Activated CD8-positive, alpha-beta memory T cell treated with anti-CD3 and anti-CD28 coated beads, Interleukin-2, amount 50 U/mL, for 48 hours (primary cell): ENCODE measurements at regions not wholly inside any gene's neighbourhood (a gene's known extent, or its start where the extent isn't known, plus 50 kb on each side); places are given as distances from the start of the nearest gene placed in this dataset.
"Not testable (repeated sequence)": the region's sequence is repeated elsewhere in the genome, so short reads cannot be mapped to it uniquely, and the experiment has no call there.

ENCODE experiments used
- DNase-seq: peaks from one replicate; pipeline ENCODE4 v3.0.0-alpha.2; 2020

DNA sequence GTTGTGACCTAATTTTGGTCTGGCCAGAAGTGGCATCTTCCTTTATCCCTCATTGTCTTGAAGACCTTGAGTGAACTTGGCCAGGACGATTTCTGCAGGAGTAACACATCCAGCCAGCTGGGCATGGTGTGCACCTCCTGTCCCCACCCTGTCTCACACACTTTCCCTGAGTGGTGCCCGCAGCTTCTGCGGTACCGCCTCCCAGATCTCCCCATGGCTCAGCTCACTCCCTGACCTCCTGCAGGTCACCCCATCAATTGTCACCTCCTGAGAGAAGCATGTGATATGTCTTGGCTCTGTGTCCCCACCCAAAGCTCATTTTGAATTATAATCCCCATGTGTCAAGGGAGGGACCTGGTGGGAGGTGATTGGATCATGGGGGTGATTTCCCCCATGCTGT is 50.2 kb upstream of the TP53I11 start:
- DNase-seq, result no peak

DNA sequence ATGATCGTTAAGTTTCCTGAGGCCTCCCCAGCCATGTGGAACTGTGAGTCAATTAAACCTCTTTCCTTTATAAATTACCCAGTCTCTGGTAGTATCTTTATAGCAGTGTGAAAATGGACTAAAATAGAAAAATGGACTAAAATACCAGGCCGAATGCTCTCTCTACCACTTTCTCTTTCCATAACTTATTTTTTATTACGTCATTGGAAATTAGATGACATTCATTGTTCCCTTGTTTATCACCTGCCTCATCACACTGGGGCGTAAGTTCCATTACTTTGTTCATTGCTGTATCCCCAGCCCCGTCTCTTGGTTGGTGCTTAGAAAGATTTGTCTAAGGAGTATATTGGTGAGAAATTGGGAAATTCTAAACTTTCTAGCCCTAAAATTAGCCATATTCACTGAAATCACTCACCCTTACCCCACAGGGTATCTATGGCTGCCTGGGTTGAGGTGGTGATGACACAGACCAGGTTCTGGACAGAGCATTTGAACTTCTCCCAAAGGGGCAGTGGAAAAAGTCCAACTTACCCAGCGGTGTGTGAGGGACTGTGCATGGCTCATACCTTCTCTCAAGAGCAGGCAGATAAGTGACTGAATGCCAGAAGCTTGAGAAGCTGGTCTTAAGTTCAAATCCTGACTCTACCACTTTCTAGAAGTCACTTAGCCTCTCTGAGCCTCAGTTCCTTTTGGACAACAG is 50.9 kb upstream of the TP53I11 start:
- DNase-seq, result no peak

DNA sequence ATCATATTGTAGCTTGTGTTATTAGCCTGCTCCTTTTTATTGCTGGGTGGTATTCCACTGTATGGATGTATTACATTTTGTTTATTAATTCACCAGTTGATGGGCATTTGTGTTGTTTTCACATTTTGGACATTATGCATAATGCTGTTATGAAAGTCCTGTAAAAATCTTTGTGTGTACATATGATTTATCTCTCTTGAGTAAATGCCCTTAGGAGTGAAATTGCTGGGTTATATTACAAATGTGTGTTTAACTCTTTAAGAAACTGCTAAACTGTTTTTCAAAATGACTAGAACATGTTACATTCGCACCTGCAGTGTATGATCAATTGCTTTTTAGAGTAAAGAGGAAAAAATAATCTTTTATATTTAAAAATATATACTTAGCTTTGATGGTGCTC is 54.4 kb upstream of the TP53I11 start:
- no peak for DNase-seq

DNA sequence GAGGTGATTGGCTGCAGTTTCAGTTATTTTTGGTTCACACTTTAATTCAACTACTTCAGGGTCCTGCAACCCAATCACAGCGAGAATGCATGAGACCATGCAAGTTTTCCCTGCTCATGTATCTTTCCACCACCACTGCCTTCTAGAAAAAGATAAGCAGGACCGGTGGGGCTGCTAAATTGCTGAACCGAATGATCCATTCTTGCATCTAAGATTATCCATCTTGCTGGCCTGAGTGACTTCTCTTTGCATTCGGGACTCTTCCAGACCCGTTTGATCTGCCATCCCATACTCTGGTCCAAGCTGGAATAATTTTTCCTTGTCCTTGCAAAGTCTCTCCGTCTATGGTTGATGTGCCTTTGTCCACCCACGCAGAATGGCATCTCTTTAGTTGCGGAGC is 56.3 kb upstream of the TP53I11 start:
- DNase-seq, result no peak

DNA sequence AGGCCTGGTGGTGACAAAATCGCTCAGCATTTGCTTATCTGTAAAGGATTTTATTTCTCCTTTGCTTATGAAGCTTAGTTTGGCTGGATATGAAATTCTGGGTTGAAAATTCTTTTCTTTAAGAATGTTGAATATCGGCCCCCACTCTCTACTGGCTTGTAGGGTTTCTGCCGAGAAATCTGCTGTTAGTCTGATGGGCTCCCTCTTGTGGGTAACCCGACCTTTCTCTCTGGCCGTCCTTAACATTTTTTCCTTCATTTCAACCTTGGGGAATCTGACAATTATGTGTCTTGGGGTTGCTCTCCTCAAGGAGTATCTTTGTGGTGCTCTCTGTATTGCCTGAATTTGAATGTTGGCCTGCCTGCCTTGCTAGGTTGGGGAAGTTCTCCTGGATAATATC is 65.3 kb upstream of the TP53I11 start:
- not testable (repeated sequence) for DNase-seq

DNA sequence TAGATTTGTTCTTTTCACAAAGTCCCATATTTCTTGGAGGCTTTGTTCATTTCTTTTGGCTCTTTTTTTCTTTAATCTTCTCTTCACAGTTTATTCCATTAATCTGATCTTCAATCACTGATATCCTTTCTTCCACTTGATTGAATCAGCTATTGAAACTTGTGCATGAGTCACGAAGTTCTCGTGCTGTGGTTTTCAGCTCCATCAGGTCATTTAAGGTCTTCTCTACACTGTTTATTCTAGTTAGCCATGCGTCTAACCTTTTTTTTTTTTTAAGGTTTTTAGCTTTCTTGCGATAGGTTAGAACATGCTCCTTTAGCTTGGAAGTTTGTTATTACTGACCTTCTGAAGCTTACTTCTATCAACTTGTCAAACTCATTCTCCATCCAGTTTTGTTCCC is 65.8 kb upstream of the TP53I11 start:
- not testable (repeated sequence) for DNase-seq

DNA sequence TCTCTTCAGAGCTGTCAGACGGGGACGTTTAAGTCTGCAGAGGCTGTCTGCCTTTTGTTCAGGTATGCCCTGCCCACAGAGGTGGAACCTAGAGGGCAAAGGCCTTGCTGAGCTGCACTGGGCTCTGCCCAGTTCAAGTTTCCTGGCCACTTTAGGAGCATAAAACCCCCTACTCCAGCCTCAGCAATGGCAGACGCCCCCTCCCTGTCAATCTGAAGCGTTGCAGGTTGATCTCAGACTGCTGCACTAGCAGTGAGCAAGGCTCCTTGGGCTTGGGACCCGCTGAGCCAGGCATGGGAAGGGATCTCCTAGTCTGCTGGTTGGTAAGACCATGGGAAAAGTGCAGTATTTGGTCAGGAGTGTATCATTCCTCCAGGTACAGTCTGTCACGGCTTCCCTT is 66.6 kb upstream of the TP53I11 start:
- DNase-seq, result no peak

DNA sequence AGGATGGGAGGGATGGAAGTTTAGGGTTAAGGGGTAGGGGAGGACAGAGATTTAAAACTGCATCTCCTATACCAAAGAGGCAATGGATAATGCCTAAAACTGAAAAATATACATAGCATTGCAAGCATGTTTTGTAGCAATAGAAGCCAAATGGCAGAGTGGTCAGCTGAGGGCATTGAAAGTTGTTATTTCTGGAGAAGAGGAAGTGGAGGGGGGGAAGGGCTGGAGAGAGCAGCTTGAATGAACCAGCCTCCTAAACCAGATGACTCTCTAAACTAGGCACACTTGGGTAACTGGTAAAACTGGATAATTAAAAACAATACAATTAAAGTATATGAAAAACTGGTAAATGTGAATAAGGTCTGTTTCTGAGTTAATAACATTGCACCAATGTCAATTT is 70.3 kb upstream of the TP53I11 start:
- DNase-seq, result no peak

DNA sequence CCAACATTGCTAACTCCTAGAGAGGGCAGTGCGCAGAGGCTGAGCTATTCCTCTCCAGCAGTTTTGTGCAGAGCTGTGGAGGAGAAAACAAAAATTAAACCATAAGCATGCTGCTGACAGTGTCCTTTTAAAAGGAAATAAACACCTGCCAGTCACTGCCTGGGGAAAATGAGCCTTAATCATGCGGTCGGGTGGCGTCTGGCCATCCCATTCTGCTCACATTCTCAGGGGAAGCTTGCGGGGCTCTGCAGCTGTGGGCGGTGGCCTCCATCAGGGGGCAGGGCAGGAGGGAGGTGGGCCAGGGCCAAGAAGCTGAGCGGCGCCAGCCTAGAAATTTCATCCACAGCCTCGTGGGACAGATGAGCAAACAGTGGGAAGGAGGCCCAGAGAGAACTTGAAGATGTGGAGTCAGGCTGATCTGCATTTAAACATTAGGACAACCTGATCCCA is 71.0 kb upstream of the TP53I11 start:
- no peak for DNase-seq

DNA sequence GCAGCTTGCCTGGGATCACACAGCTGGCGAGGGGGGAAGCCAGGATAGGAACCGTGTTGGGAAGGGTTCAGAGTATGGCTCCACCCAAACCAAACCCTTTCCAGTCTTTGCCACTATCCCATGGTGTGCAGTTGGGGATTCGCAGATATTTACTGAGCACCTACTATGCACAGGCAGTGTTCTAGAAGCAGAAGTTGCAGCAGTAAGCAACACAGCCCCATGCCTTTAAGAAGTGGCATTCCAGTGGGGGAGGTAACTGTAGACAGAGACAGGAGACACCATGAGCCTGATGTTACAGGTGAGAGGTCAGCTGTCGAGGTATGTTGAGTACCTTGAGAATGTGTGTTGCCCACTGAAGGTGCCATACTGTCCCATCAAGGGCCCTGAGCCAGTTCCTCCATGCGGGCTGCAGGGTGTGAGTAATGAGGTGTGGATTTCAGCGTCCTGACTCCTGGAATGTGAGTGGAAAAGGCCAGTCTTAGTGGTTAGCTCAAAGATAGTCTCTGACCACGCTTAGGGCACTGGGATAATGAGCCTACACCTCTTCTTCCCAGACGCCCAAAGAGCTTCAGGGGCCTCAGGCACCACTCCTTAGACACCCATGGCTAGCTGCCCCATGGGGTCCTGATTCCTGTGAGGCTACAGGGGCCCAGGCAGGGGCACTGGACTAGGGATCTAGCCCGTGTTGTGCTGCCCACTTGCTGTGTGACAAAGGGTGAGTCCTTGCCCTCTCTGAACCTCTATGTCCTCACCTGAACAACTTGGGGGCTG is 71.8 kb upstream of the TP53I11 start:
- DNase-seq, result peak; percentile 15

DNA sequence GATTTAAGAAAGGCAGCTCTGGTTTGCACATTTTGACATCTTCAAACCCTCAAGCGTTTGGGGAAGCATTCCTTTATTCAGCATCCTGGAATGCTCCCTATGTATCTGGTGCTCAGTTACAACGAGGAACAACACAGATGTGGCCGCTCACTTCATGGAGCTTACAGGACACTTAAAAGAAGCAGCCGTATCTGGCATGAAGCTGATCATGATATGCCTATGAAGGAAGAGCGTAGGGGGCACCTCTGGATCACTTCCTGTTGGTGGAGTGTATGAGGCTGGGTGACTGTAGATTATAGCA is 72.3 kb upstream of the TP53I11 start:
- DNase-seq, result peak; percentile 7

DNA sequence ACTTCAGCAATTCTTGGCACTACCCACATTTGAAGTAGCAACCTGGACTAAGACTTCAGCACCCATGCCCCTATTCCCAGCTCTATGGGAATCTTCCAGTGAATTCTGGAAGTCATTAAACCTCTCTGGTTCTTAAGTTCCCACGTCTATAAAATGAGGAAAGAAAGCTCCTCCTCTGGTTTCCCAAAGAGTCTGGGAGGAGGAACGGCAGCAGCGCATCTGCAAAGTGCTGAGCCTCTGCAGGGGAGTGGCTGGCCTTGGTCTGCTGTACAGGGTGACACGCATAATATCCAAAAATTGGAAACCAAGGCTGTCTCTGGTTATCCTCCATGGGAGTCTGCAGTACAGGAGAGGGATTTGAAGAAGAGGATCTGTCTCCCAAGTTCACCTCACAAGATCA is 73.6 kb upstream of the TP53I11 start:
- DNase-seq, result no peak

DNA sequence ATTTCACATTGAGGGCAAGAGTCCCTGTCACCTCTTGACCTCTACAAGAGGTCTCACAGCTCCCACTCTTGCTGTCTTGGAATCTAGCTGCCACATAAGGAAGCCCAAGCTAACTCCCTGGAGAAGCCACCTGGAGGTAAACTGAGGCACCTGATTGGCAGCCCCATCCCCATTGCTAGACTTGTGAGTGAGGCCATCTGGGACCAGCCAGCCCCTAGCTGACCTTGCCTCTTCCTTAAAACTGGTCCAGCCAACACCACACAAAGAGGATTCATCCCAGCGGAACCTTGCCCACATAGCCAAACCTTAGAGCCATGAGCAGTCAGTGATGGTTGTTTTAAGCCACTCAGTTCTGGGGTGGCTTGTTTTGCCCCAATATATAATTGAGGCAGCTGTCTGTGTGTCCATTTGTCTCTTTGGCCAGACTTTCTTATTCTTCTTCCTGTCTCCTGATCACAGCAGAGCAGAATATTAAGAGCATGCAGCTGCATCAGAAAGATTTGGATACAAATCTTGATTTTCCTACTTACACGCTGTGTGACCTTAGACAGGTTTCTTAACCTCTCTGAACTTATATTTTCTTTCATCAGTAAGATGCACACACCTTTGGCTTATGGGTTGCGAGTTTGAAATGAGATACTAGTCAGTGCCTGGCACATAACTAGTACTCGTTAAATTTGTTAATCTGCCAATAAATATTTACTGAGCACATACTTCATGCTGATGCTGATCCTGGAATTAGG is 74.3 kb upstream of the TP53I11 start:
- no peak for DNase-seq

DNA sequence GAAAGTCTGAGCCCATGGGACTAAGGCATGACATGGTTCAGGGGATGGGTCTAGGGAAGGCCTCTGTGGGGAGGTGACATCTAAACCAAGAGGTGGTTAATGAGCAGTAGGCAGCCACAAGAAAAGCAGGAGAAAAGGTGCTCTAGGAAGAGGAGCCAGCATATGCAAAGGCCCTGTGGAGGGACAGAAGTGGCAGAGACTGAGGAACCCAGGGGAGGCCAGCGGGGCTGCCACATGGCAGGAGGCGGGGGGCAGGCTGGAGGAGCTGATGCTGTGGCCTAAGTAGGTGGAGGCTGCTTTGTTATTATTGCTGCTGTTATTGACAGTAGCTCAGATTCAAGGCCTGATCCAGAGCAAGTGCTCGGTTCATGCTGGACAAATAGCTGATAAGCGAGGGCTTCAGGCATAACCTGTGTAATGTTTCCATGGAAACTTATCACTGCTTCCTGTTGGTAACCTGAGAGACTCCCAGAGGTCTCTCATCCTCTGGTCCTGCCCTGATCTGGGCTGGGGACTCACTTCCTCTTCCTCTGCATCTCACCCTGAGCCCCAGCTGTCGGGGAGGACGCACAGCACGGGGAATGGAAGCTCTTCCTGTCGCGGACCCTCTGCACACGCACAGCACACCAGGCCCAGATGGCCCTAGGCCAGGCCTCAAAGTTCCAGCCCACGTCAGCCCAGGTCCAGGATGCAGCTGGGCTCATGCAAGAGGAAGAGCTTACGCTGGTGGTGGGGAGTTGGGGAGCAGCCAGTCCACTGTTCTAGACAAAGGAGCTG is 75.2 kb upstream of the TP53I11 start:
- DNase-seq, result no peak

DNA sequence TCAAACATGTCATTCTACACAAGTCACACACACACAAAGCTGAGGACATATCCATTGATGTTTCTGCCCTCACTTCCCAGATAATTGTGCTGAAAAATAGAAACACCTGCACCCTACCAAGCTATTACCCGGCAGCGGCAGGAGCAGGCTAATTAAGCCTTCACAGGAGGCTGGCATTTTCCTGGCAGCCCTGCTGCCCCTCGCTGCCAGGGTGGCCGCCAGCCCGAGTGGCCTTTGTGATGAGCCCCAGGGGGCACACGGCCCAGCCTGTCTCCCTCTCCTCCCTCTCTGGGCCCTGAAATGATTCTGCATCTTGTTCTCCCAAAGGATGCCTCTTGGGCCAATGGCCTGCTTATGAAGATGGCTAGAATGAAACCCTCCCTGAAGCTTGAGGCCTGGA is 76.2 kb upstream of the TP53I11 start:
- no peak for DNase-seq

DNA sequence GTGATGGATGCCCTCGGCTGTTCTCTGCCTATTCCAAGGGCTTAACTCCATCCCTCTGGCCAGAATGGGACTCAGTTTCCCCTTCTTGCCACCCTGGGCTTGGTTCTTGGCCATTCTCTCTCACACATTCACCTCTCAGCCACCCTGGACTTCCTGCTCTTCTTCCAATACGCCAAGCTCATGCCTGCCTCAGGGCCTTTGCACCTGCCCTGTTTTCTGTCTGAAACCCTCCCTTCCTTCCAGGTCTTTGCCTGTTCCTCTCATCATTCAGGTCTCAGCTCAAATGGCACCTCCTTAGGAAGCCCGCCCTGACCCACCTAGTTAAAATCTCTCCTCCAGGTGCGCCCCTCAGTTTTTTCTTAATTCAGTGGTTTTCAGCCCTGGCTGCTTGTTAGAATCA is 76.6 kb upstream of the TP53I11 start:
- DNase-seq, result no peak

DNA sequence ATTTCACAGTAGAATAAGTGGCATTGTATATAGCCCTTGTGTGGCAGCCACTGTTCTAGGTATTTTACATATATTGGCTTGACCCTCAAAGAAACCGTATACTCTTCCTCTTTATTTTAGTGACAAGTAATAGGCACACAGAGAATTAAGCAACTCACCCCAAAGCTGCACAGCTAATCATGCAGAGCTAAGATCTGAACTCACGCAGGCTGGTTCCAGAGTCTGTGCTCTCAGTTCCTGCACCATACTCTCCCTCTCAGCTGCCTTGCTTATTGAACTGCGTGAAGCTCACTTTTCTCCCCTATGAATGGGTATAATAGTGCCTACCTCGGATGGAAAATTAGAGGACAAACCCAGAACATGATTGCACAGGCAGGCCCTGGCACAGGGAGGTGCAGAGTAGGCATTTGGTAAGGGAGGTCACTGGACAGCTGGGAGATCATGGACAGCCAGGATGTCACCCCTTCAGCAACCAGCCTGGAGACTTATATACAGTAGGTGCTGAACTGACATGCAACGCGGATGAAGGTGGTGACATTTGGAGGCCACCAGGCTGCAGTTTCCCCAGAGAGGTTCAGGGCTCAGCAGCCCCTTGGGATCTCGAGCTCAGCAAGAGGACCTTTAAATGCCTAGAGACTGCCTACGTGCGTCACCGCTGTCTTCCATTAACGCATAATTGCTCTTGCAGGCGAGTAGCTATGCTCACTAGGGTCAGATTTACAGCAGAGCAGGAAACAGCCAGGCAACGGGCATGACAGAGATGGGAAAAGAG is 78.4 kb upstream of the TP53I11 start:
- no peak for DNase-seq

DNA sequence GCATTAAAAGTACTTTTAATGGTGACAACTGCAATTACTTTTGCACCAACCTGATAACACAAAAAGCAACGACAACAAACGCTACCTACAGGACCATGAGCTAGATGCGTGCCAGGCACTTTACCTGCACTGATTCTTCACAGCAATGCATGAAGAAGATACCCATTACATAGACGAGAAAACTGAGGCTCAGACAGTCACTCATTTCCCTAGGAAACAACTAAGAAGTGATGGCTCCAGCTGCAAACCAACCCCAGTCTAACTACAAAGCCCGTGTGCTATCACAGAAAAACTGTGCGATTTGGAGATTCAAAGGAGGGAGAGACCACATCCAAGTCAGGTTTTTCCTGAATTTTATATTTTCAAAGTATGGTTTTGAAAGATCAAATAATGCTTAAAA is 80.1 kb upstream of the TP53I11 start:
- DNase-seq, result no peak

DNA sequence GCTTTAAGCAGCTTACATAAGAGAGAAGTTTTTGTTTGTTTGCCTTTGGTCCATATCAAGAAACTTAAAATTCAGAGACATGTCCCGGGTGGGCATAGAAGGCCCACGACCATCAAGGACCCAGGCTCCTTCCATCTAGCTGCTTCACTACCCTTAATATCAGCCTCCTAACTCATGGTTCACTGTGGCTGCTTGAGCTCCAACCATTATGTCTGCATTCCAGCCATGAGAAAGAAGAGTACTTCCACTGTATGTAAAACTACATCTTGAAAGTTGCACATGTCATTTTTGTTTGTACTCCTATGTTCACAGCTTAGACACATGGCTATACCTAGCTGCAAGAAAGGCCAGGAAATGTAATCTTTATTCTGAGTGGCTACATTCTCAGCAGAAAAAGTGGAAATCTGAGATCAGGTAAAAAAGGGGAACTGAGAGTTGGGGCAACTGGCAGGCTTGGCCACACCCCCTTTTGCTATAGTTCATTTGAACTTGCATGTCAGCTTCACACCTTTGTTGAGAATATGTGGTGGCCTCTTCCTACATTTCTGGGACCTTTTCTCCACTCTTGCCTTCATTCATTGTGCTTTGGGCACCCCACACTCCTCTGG is 81.3 kb upstream of the TP53I11 start:
- no peak for DNase-seq

DNA sequence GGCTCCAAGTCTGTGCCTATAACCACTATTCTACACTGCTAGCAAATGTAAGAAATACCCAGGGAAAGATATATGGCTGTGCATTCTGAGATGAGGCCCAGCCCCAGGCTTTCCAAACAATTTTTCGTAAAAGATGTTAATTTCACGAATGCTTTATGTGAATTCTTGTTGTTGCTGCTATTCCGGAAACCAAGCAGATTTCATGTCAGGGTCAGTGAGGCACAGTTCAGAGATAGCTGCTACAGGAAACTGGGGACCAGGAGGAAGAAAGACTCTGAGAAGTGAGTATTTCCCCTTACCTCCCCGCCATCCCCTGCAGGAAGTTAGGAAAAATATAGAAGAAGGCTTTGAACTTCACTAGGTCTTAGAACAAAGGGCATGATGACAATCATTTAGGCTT is 84.7 kb upstream of the TP53I11 start:
- DNase-seq, result no peak

DNA sequence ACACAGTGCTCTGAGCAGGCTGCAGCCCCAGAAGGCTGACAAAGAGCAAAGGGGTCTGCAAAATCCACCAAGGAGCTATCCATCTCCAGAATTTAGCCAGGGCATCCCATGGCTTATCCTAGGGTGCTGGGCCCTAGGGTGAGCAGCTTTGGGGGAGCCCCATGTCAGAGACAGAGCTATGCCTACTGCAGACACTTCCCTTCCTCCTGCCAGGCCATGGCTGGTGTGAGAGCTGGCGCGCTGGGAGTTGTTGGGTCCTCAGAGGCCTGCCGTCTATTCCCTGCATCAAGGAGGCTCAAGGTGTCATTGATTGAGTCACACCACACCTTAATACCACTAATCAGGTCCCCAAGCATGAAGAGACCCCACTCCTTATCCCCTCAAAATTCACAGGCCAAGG is 85.3 kb upstream of the TP53I11 start:
- no peak for DNase-seq

DNA sequence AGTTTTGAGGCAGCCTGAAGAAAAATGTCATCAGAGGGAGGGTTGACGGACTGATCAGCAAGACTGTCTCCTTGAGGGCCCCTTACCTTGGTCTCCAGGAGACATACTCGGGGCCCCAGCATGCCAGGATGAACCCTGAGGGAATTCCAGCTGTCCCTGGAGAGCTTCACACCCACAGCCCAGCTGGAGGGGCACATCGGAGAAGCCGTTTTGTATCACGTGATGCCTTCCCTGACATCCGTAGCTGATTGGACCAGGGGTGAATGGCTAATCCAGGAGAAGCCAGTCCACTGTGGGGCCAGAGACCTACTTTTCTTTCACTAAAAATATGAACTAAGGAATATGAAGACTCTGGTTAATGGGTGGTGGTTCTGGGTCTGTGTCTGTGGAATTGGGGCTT is 86.0 kb upstream of the TP53I11 start:
- DNase-seq, result no peak
